ENCODE measurements at regions not wholly inside any gene's neighbourhood (a gene's known extent, or its start where the extent isn't known, plus 50 kb on each side); places are given as distances from the start of the nearest gene placed in this dataset.

DNA sequence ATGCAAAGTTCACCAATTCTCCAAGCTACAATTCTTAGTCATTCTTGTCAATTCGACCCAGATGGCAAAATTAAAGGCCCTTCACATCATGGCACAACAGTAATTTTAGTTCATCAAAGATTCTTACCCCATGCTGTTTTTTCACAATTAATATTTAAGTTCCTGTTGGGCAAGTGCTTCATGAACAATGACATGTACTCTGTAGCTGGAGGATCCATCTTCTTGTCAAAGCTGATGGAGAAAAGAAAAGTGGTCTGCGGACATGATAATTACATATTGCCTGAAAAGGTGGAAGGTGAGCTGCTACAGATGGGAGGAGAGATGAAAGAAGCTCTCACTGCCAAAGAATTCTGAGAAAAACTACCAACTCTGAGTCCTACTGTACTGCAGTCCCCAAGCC, 1370.3 kb upstream of the SLC10A2 start:
- no peak for TF ChIP-seq POLR2A (IDR thresholded peaks at IDR 0.05)
- TF ChIP-seq, protein P1, sequence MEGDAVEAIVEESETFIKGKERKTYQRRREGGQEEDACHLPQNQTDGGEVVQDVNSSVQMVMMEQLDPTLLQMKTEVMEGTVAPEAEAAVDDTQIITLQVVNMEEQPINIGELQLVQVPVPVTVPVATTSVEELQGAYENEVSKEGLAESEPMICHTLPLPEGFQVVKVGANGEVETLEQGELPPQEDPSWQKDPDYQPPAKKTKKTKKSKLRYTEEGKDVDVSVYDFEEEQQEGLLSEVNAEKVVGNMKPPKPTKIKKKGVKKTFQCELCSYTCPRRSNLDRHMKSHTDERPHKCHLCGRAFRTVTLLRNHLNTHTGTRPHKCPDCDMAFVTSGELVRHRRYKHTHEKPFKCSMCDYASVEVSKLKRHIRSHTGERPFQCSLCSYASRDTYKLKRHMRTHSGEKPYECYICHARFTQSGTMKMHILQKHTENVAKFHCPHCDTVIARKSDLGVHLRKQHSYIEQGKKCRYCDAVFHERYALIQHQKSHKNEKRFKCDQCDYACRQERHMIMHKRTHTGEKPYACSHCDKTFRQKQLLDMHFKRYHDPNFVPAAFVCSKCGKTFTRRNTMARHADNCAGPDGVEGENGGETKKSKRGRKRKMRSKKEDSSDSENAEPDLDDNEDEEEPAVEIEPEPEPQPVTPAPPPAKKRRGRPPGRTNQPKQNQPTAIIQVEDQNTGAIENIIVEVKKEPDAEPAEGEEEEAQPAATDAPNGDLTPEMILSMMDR (IDR thresholded peaks at IDR 0.05) = no peak
